Breast epithelium (tissue), 4 donors: ENCODE measurements at regions not wholly inside any gene's neighbourhood (a gene's known extent, or its start where the extent isn't known, plus 50 kb on each side); places are given as distances from the start of the nearest gene placed in this dataset.

Experiments
- DNase-seq, 2 donors: peaks; one replicate each; pipeline ENCODE4 v3.0.0-alpha.2; 2019; ENCODE audit warnings: low spot score in 2 of 2
- H3K27ac ChIP-seq, 2 donors: fragments of 200-600 bp; sonication (generic) in 1 of 2; one replicate each; pipeline ENCODE4 v1.5.1; 2016 to 2019; ENCODE audit warnings: mild to moderate bottlenecking in 1 of 2
- H3K27me3 ChIP-seq, 2 donors: fragments of 200-600 bp; sonication (generic) in 1 of 2; one replicate each; pipeline versions ENCODE4 v1.5.1 to v1.6.0; 2017 to 2019; ENCODE audit warnings: control low read depth in 1 of 2, mild to moderate bottlenecking in 1 of 2
- H3K36me3 ChIP-seq: fragments of 200-600 bp; one replicate; pipeline ENCODE4 v1.5.1; 2019
- H3K4me1 ChIP-seq, 2 donors: fragments of 200-600 bp; sonication (generic); one replicate each; pipeline ENCODE4 v1.5.1; 2016 to 2019; ENCODE audit warnings: control low read depth in 1 of 2
- H3K4me3 ChIP-seq, 3 donors: fragments of 200-600 bp; sonication (generic); 1 replicate in 2 of 3; 2 replicates in 1 of 3; pipeline ENCODE4 v1.5.1; 2016 to 2019; ENCODE audit warnings: mild to moderate bottlenecking in 3 of 3, moderate library complexity in 2 of 3
- H3K9me3 ChIP-seq, 2 donors: fragments of 200-600 bp; sonication (generic) in 1 of 2; one replicate each; pipeline ENCODE4 v1.5.1; 2016 to 2019; ENCODE audit warnings: control low read depth in 1 of 2
- POLR2A ChIP-seq: fragments of 450-650 bp; IDR thresholded peaks from one replicate; pipeline ENCODE4 v1.6.1; 2016; ENCODE audit warnings: antibody characterized with exemption, mild to moderate bottlenecking, moderate library complexity
- POLR2AphosphoS5 ChIP-seq, 3 donors: sonication (generic); formaldehyde crosslinking; IDR thresholded peaks; one replicate each; pipeline ENCODE4 v1.6.1; 2017; ENCODE audit warnings: antibody characterized with exemption in 3 of 3
- intact Hi-C: fragments of 100-400 bp; cut with DNase I; formaldehyde crosslinking; loops from one replicate; pipeline ENCODE4 v1.15.1; 2023; ENCODE audit warnings: low total_unique reads
- TF ChIP-seq, protein P1 (sequence below), 3 donors: fragments of 450-650 bp; IDR thresholded peaks; one replicate each; pipeline ENCODE4 v1.5.1; 2016 to 2017; ENCODE audit warnings: antibody characterized with exemption in 3 of 3, mild to moderate bottlenecking in 3 of 3, moderate library complexity in 3 of 3

DNA sequence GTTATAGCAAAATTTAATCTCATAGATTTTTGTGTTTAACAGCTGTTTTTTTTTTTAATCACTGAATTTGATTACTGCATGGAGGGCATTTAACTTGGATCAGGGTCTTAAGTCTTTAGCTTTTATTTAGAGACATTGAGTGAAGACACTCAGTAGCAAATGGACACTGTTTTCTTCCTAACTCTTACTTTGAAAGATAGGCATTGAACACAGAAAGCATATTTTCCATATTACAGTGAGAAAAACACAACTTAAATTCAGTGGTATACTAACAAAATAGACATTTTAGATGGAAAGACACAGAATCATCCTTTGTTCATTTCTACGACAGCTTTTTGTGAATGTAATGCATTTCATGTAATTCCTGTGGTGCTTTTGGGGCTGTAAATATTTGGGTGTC, 571.8 kb downstream of the PRKD1 start:
- no peak overlapping the region for H3K4me3 ChIP-seq
- DNase-seq = no peak
- TF ChIP-seq POLR2A (no peak), POLR2AphosphoS5 (IDR thresholded peaks at IDR 0.05) (no peak)
- TF ChIP-seq, protein P1, sequence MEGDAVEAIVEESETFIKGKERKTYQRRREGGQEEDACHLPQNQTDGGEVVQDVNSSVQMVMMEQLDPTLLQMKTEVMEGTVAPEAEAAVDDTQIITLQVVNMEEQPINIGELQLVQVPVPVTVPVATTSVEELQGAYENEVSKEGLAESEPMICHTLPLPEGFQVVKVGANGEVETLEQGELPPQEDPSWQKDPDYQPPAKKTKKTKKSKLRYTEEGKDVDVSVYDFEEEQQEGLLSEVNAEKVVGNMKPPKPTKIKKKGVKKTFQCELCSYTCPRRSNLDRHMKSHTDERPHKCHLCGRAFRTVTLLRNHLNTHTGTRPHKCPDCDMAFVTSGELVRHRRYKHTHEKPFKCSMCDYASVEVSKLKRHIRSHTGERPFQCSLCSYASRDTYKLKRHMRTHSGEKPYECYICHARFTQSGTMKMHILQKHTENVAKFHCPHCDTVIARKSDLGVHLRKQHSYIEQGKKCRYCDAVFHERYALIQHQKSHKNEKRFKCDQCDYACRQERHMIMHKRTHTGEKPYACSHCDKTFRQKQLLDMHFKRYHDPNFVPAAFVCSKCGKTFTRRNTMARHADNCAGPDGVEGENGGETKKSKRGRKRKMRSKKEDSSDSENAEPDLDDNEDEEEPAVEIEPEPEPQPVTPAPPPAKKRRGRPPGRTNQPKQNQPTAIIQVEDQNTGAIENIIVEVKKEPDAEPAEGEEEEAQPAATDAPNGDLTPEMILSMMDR (IDR thresholded peaks at IDR 0.05) = no peak

GRCh38 chr14:29360656-29361055, 567.0 kb downstream of the PRKD1 start:
- intact Hi-C loops = no loop called here
- Histone ChIP-seq H3K27ac (no peak overlapping the region), H3K27me3 (no peaks in the 10 kb centered on the region), H3K4me1 (no peaks in the 10 kb centered on the region), H3K9me3 (peaks cover 0 to 2% of the 10 kb centered on the region in 2 donors), H3K4me3 (no peak overlapping the region), H3K36me3 (no peaks in the 10 kb centered on the region)
- TF ChIP-seq, protein P1 (IDR thresholded peaks at IDR 0.05) = no peak
- no peak for TF ChIP-seq POLR2A
- TF ChIP-seq POLR2AphosphoS5 (IDR thresholded peaks at IDR 0.05) = no peak
- no peak for DNase-seq

More for the DNA sequence above, 571.8 kb downstream of the PRKD1 start:
- Histone ChIP-seq H3K27ac (no peak overlapping the region), H3K9me3 (no peaks in the 10 kb centered on the region), H3K4me1 (no peaks in the 10 kb centered on the region), H3K36me3 (no peaks in the 10 kb centered on the region), H3K27me3 (no peaks in the 10 kb centered on the region)
- intact Hi-C loops = no loop called here

DNA sequence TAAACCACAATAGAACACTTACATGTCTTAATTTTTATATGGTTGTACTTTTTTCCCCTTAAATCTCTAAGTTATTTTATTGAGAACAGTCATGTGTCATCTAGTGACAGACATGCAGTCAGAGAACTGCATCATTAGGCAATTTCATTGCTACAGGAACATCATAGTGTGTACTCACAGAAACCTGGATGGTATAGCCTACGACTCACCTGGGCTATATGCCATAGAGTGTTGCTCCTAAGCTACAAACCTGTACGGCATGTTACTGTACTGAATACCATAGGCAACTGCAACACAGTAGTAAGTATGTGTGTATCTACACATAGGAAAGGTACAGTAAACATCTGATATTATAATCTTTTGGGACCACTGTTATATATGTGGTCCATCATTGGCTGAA, 557.6 kb downstream of the PRKD1 start:
- no peak for DNase-seq
- intact Hi-C loops = no loop called here

DNA sequence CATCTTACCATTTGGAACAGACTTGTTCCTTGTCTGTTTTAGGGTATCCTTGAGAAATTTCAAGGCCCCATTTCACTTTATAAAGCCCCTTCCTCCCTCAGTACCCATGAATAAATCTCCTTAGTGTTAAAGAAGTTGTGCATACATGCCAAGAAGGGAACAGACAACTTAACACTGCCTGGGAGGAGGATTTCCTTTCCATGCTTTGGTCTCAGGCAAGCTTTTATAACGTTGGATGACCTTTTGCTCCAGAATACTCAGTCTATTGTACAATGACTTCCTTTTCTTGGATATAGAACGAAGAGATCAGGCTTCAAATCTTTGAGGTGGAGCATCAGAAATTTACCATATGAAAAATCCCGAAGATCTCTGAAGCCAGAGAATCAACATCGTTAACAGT, 551.4 kb downstream of the PRKD1 start:
- intact Hi-C loops = no loop called here
- TF ChIP-seq POLR2A = no peak
- TF ChIP-seq, protein P1 (IDR thresholded peaks at IDR 0.05) = no peak
- H3K4me1 ChIP-seq = no peaks in the 10 kb centered on the region

More for the DNA sequence above, 557.6 kb downstream of the PRKD1 start:
- Histone ChIP-seq H3K36me3 (no peaks in the 10 kb centered on the region), H3K27ac (no peak overlapping the region), H3K27me3 (no peaks in the 10 kb centered on the region), H3K9me3 (peaks cover 0 to 13% of the 10 kb centered on the region in 2 donors), H3K4me3 (no peak overlapping the region), H3K4me1 (no peaks in the 10 kb centered on the region)
- TF ChIP-seq, protein P1 (IDR thresholded peaks at IDR 0.05) = no peak
- no peak for TF ChIP-seq POLR2AphosphoS5 (IDR thresholded peaks at IDR 0.05)
- no peak for TF ChIP-seq POLR2A

GRCh38 chr14:29380826-29381225, 546.8 kb downstream of the PRKD1 start:
- intact Hi-C loops = no loop called here
- Histone ChIP-seq H3K27ac (no peak overlapping the region), H3K4me1 (no peaks in the 10 kb centered on the region), H3K4me3 (no peak overlapping the region), H3K27me3 (no peaks in the 10 kb centered on the region), H3K9me3 (no peaks in the 10 kb centered on the region), H3K36me3 (no peaks in the 10 kb centered on the region)
- no peak for DNase-seq
- TF ChIP-seq POLR2AphosphoS5 (IDR thresholded peaks at IDR 0.05) (no peak), POLR2A (no peak)
- TF ChIP-seq, protein P1 (IDR thresholded peaks at IDR 0.05) = no peak

More for the DNA sequence above, 551.4 kb downstream of the PRKD1 start:
- H3K27me3 ChIP-seq = no peaks in the 10 kb centered on the region
- no peaks in the 10 kb centered on the region for H3K36me3 ChIP-seq
- H3K9me3 ChIP-seq = no peaks in the 10 kb centered on the region
- no peak overlapping the region for H3K4me3 ChIP-seq
- no peak for DNase-seq
- no peak overlapping the region for H3K27ac ChIP-seq
